ENCODE measurements at regions not wholly inside any gene's neighbourhood (a gene's known extent, or its start where the extent isn't known, plus 50 kb on each side); places are given as distances from the start of the nearest gene placed in this dataset.

- TF ChIP-seq CEBPB (IDR thresholded peaks at IDR 0.05) (no peak), EP300 (IDR thresholded peaks at IDR 0.05; ENCODE audit: borderline replicate concordance) (no peak), ZBTB7A (IDR thresholded peaks at IDR 0.05; ENCODE audit: low read depth) (no peak), YY1 (IDR thresholded peaks at IDR 0.05; ENCODE audit: low read depth) (no peak), TAF1 (IDR thresholded peaks at IDR 0.05; ENCODE audit: low read depth) (no peak)
- TF ChIP-seq, protein P1, sequence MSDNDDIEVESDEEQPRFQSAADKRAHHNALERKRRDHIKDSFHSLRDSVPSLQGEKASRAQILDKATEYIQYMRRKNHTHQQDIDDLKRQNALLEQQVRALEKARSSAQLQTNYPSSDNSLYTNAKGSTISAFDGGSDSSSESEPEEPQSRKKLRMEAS (IDR thresholded peaks at IDR 0.05) = no peak
Observed at GRCh38 chr3:193124861-193125260, 116.2 kb upstream of the PLAAT1 start.
